Forelimb muscle (tissue), 1 donor: ENCODE measurements at regions not wholly inside any gene's neighbourhood (a gene's known extent, or its start where the extent isn't known, plus 50 kb on each side); places are given as distances from the start of the nearest gene placed in this dataset.

Experiments
- DNase-seq: peaks from one replicate; pipeline ENCODE4 v3.0.0-alpha.2; 2013; ENCODE audit warnings: low read depth

DNA sequence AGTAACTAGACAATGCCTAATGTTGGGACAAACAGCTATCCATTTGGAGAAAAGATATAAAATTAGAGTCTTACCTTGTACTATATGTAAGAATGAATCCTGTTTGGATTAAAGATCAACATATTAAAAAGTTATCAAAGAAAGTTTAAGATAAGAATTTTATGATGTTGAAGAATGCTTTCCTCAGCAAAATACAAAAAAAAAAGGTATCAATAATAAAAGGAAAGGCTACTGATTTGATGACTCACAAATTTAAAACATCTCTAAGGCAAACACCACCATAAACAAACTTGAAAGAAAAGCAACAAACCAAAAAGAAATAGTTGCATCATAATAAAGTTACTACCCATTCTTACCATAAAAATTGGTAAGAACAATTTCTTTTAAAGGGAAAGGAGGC is 92.7 kb downstream of the C1D start:
- no peak for DNase-seq

GRCh38 chr2:67970542-67970941 is 92.3 kb downstream of the C1D start:
- DNase-seq, result no peak

DNA sequence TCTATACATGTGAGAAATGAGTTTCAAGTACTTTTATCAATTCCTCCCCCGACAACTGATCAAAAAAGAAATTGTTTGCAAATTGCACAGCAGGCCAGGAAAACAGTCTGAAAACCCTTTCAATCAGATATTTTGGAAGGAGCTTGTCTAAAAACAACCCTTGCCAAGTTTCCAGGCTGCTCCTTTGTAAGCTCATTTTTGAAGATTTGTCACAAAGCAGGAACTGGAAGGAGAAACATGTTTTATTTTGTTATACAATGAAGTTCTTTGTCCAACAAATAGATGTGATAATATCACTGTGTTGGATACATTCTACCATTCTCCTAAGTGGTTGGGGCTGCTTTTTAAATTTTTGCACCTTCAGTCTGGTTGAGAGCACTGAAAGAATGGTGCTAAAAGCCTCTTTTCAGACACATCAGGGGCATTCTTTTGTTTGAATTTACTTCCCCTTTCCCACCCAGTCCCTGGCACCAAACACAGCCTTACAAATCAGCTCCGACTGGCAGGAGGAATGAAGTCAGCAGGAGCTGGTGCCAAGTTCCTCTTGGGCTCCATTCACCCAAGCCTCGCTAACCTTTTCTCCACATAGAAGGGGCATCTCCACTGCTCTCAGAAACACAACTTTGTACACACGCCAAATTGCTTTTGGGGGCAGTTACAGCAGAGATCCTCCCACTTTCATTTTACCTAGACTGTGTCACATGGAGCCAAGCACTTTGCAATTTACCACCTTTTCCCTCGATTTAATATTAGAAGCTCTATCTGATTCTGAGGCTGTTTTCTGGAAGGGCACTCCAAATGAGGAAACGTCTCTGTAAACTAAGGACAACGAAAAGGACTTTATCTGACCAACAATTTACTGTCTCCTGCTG is 88.0 kb downstream of the C1D start:
- DNase-seq, result no peak

- no peak for DNase-seq
Measured at GRCh38 chr2:67977464-67977863, 85.3 kb downstream of the C1D start.

- DNase-seq, result no peak
Measured at GRCh38 chr2:67982956-67983355, 79.8 kb downstream of the C1D start.

DNA sequence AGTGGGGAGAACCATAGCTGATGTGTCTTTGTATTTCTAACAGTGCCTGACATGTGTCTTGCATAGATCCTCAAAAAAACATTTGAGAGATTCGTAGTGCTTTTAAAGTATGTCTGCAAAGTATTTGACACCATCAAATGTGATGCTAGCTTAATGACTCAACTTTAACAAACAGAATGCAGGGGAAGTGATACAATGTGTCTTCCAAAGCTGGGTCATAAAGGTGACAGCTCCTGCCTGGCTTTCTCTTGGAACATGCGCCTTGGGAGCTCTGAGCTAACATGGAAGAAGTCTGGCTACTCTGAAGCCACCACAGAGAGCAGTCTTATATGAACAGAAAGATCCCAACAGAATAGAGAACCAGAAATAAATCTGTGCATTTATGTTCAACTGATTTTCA is 78.2 kb downstream of the C1D start:
- no peak for DNase-seq

- no peak for DNase-seq
Measured at GRCh38 chr2:67985586-67985985, 77.2 kb downstream of the C1D start.

DNA sequence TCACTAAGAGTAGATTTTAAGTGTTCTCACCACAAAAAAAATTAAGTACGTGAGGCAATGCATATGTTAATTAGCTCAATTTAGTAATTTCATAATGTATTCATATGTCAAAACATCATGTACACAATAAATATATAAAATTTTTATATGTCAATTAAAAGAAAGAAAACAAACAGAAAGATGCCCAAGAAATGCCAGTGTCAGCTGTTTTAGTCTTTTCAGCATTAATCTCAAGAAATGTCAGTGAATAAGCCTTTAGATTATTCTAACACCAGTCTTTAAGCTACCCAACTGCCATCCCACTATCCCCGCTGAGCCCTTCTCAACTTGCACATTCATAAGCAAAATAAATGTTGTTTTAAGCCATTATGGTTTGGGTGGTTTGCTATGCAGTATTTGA is 76.5 kb downstream of the C1D start:
- no peak for DNase-seq
